ENCODE measurements at regions not wholly inside any gene's neighbourhood (a gene's known extent, or its start where the extent isn't known, plus 50 kb on each side); places are given as distances from the start of the nearest gene placed in this dataset.
"Not testable (repeated sequence)": the region's sequence is repeated elsewhere in the genome, so short reads cannot be mapped to it uniquely, and the experiment has no call there.

- Histone ChIP-seq H3K36me3 (replicated peaks) (no peaks in the 10 kb centered on the region), H3K27ac (no peak overlapping the region), H3K4me3 (ENCODE audit: low read depth, low read length) (no peak overlapping the region), H3K27me3 (replicated peaks) (no peaks in the 10 kb centered on the region)
- in situ Hi-C loops (cut with HindIII; ENCODE audit: low pct_ligation_motif_present, low sequenced_read_pairs): no loop called here
- TF ChIP-seq, protein P1, sequence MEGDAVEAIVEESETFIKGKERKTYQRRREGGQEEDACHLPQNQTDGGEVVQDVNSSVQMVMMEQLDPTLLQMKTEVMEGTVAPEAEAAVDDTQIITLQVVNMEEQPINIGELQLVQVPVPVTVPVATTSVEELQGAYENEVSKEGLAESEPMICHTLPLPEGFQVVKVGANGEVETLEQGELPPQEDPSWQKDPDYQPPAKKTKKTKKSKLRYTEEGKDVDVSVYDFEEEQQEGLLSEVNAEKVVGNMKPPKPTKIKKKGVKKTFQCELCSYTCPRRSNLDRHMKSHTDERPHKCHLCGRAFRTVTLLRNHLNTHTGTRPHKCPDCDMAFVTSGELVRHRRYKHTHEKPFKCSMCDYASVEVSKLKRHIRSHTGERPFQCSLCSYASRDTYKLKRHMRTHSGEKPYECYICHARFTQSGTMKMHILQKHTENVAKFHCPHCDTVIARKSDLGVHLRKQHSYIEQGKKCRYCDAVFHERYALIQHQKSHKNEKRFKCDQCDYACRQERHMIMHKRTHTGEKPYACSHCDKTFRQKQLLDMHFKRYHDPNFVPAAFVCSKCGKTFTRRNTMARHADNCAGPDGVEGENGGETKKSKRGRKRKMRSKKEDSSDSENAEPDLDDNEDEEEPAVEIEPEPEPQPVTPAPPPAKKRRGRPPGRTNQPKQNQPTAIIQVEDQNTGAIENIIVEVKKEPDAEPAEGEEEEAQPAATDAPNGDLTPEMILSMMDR (IDR thresholded peaks at IDR 0.05; ENCODE audit: low read depth, low read length, missing control alignments): no peak
- no peak for DNase-seq
These were observed 175.6 kb upstream of the TENM4 start for GRCh38 chr11:79616392-79616851.

DNA sequence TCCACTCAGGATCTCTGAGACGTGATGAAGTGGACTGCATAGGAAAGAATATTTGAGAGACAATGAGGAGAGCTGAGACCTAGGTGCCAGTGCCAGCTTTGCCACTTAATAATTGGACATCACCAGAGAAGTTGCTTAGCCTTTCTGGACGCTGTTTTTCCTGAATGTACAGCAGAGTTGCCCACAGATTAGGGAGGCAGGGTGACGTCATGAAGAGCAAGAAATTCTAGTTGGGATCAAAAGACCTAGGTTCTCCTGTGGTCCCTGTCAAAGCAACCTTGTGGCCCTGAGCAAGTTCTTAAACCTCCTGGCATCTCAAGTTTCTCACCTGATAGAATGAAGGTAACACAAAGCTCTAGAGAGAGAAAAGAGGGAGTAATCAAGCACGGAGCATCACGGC, 174.6 kb upstream of the TENM4 start:
- no peak for DNase-seq
- TF ChIP-seq, protein P1 (IDR thresholded peaks at IDR 0.05; ENCODE audit: low read depth, low read length, missing control alignments): no peak
- H3K4me3 ChIP-seq (ENCODE audit: low read depth, low read length): no peak overlapping the region
- H3K36me3 ChIP-seq (replicated peaks): no peaks in the 10 kb centered on the region
- in situ Hi-C loops (cut with HindIII; ENCODE audit: low pct_ligation_motif_present, low sequenced_read_pairs): no loop called here
- H3K27ac ChIP-seq: no peak overlapping the region
- no peaks in the 10 kb centered on the region for H3K27me3 ChIP-seq (replicated peaks)

- TF ChIP-seq, protein P1 (IDR thresholded peaks at IDR 0.05; ENCODE audit: low read depth, low read length, missing control alignments): peak; percentile 4
- Histone ChIP-seq H3K27ac (no peak overlapping the region), H3K4me3 (ENCODE audit: low read depth, low read length) (no peak overlapping the region), H3K27me3 (replicated peaks) (no peaks in the 10 kb centered on the region), H3K36me3 (replicated peaks) (no peaks in the 10 kb centered on the region)
- in situ Hi-C loops (cut with HindIII; ENCODE audit: low pct_ligation_motif_present, low sequenced_read_pairs): no loop called here
- no peak for DNase-seq
These were observed 169.8 kb upstream of the TENM4 start for GRCh38 chr11:79610678-79611077.

GRCh38 chr11:79610139-79610538, 169.3 kb upstream of the TENM4 start:
- no peak overlapping the region for H3K27ac ChIP-seq
- TF ChIP-seq, protein P1 (IDR thresholded peaks at IDR 0.05; ENCODE audit: low read depth, low read length, missing control alignments): no peak
- DNase-seq: no peak
- in situ Hi-C loops (cut with HindIII; ENCODE audit: low pct_ligation_motif_present, low sequenced_read_pairs): no loop called here
- no peaks in the 10 kb centered on the region for H3K36me3 ChIP-seq (replicated peaks)
- H3K4me3 ChIP-seq (ENCODE audit: low read depth, low read length): no peak overlapping the region
- no peaks in the 10 kb centered on the region for H3K27me3 ChIP-seq (replicated peaks)

DNA sequence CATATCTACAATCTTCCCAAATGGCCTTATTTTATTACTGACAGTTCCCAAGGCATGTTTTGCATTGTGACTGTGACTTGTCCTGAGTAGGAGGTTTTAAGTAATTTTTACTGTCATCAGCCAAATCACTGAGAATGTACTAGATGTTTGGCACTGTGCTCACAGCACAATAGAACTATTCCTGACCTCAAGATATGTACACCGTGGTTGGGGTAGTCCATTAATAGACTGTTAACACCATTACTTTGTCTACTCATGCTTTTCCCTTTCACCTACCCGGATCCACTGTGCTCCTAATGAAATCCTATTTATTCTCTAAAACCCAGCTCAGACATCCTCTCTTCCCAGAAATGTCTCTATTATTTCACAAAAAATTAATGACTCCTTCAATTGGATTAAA, 168.7 kb upstream of the TENM4 start:
- no peaks in the 10 kb centered on the region for H3K36me3 ChIP-seq (replicated peaks)
- H3K27ac ChIP-seq: no peak overlapping the region
- in situ Hi-C loops (cut with HindIII; ENCODE audit: low pct_ligation_motif_present, low sequenced_read_pairs): no loop called here
- DNase-seq: no peak
- TF ChIP-seq, protein P1 (IDR thresholded peaks at IDR 0.05; ENCODE audit: low read depth, low read length, missing control alignments): no peak
- no peak overlapping the region for H3K4me3 ChIP-seq (ENCODE audit: low read depth, low read length)
- no peaks in the 10 kb centered on the region for H3K27me3 ChIP-seq (replicated peaks)

DNA sequence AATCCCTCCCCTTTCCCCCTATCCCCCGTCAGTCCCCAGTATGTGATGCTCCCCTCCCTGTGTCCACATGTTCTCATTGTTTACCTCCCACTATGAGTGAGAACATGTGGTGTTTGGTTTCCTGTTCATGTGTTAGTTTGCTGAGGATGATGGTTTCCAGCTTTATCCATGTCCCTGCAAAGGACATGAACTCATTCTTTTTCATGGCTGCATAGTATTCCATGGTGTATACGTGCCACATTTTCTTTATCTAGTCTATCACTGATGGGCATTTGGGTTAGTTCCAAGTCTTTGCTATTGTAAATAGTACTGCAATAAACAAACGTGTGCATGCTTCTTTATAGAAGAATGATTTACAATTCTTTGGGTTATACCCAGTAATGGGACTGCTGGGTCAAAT, 165.6 kb upstream of the TENM4 start:
- H3K27ac ChIP-seq; H3K4me3 ChIP-seq (ENCODE audit: low read depth, low read length); H3K27me3 ChIP-seq (replicated peaks); in situ Hi-C loops (cut with HindIII; ENCODE audit: low pct_ligation_motif_present, low sequenced_read_pairs); H3K36me3 ChIP-seq (replicated peaks); DNase-seq: not testable (repeated sequence)

Data from brain microvascular endothelial cell (primary cell).